Ecto neural progenitor cell (in vitro differentiated cells): ENCODE measurements at regions not wholly inside any gene's neighbourhood (a gene's known extent, or its start where the extent isn't known, plus 50 kb on each side); places are given as distances from the start of the nearest gene placed in this dataset.
"Not testable (repeated sequence)": the region's sequence is repeated elsewhere in the genome, so short reads cannot be mapped to it uniquely, and the experiment has no call there.

Source experiments
- DNase-seq: peaks from one replicate; pipeline ENCODE4 v3.0.0-alpha.2; 2018; ENCODE audit warnings: low spot score

- DNase-seq = not testable (repeated sequence)
Observed at GRCh38 chr2:42972933-42973516, 180.6 kb upstream of the HAAO start.

DNA sequence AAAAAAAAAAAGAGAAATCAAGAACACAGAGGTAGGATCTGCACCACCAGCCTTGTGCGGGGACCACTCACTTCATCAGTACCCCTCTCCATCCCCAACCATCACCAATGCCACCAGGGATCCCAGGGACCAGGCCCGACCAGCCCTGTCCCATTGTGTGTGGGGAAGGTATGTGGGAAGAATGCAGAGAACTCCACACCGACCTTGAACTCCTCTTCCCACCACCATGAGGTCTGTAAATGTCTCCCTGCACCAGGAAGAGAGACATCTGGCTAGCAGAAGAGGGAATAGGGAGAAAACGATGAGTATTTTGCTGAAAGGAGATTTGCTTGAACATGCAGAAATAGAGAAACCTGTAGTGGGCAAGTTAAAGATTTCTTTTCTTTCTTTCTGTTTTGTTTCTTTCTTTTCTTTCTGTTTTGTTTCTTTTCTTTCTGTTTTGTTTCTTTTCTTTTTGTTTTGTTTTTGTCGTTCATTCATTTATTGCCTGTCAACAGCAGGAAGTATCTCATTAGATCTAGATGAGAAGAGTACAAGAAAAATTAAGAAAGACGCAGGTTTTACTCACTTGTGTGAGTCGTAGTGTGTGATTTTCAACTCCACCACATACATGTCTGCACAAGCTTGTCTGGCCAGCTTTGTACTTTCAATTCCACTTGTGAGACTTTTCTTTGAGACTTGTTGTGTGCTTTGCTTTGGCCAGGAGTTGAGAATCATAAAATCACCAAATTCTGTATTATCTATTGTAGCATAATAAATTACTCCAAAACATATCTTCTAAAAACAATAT is 179.8 kb upstream of the HAAO start:
- no peak for DNase-seq

DNA sequence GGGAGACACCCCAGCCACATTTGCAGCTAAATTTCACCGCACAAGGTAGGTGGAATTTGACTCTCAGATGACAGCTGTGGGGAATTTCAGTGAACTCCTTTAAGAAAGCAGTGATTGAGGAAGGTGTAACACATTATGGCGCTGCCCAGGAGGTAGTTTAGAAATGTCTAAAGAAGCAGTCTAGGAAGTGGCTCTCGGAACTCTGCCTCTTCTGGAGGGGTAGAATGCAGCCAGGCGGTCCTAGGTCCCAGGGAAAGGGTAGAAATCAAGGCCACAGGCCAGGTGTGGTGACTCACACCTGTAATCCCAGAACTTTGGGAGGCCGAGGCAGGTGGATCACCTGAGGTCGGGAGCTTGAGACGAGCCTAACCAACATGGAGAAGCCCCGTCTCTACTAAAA is 179.0 kb upstream of the HAAO start:
- DNase-seq = no peak

GRCh38 chr2:42970151-42970550 is 177.8 kb upstream of the HAAO start:
- no peak for DNase-seq

GRCh38 chr2:42969231-42970150 is 177.1 kb upstream of the HAAO start:
- DNase-seq = no peak

- DNase-seq = no peak
Observed at GRCh38 chr2:42967959-42968674, 175.7 kb upstream of the HAAO start.

DNA sequence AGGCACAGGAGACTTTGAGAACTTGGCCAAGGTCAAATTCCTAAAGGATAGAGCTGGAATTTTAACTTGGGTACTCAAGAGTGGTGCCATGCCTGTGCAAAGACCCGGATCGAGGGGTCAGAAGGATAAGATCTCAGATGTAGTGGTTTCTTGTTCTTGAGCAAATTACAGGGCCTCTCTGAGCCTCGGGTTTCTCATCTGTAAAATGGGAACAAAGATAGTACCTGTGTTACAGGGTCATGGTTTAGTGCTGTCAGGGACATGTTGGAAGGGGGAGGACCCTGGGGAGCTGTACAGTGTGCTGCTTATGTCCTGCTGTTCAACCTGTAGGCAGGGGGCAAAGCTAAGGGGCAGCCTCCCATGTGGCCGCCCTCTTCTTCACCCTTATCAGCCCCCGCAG is 173.5 kb upstream of the HAAO start:
- DNase-seq = no peak

GRCh38 chr2:42965196-42965595 is 172.8 kb upstream of the HAAO start:
- no peak for DNase-seq

DNA sequence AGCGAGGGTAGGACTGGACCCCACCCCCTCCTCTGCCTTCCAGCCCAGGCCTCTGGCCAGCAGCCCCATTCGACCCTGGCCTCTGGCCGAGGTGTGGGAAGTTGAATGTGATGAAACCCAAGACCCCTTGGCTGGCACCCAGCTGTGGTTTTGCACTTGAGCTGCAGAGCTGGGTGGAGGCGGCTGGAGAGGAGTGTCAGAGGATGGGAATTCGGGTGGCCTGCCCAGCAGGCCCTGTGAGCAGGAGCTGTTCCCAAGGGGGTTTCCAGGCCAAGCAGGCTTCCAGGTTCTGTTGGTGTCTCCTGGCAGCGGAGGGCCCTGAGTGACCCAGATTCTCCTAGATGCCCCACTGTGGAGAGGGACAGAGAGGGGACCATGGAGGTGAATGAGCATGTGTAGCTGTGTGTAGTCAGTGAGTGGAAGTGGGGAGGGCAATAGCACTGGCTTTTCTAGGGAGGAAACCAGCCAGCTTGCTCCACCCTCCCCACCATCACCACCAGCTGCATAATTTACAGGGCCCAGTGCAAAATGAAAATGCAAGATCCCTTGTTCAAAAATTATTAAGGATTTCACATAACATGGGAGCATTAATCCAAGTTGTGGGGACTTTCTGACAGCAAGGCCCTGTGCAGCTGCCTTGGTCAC is 172.2 kb upstream of the HAAO start:
- no peak for DNase-seq

GRCh38 chr2:42963452-42964068 is 171.2 kb upstream of the HAAO start:
- DNase-seq = no peak

DNA sequence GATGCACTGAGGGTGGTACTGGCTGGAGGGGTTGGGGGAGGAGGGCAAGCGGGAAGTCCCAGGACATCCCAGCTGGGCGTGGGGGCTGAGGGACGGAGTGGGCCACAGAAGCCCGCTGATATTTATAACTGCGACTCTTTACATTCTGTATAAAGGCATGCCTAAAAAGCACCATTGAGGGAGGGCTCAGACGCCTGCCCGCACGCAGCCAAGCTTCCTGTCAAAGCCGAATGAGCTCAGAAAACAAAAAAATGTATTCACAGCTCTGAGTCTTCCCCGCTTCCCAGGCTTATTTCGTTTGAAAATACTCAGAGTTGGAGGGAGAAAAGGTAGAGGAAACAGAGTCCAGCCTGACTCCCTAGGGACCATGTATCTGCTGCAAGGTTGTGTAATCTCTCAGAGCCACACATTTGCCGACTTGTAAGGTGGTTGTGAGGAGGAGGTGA is 170.1 kb upstream of the HAAO start:
- DNase-seq = no peak

- no peak for DNase-seq
Observed at GRCh38 chr2:42961961-42962360, 169.6 kb upstream of the HAAO start.

- DNase-seq = no peak
Observed at GRCh38 chr2:42961385-42961811, 169.0 kb upstream of the HAAO start.

GRCh38 chr2:42960842-42961180 is 168.4 kb upstream of the HAAO start:
- no peak for DNase-seq

- DNase-seq = no peak
Observed at GRCh38 chr2:42960002-42960841, 167.8 kb upstream of the HAAO start.

DNA sequence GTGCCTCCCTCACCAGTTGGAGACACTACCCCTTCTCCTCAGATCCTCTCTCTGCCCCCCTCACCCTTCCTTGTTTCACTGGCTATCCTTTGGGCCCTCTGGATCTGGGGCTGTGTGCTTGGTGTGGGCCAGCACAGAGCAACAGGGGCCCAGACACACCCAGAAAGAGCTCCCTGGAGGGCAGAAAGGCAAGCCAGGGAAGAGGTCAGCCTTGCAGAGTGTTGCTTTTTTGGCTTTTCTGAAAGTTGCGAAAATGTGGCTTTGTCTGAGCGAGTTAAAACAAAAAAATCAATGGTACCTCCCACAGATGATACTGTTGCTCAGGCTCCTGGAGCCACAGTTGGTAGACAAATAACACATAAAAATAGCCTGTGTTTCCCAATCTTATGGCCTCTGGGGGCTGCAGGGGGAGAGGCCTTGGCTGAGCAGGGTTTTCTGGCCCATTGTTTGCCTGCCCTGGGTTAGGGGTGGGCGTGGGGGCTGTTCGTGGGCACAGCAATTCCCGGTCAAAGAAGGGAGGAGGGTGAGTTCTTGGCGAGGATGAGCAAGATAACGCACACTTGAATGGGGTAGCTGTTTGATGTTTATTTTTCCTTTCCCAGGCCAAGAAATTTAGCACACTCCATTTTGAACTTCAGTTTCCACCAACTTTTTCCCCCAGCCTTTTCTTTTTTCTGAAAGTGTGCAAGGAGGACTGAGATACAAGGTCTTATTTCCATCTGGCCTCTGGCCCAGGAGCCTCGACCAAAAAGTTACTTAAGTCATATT is 167.0 kb upstream of the HAAO start:
- DNase-seq = no peak

GRCh38 chr2:42958741-42959233 is 166.4 kb upstream of the HAAO start:
- DNase-seq = no peak

DNA sequence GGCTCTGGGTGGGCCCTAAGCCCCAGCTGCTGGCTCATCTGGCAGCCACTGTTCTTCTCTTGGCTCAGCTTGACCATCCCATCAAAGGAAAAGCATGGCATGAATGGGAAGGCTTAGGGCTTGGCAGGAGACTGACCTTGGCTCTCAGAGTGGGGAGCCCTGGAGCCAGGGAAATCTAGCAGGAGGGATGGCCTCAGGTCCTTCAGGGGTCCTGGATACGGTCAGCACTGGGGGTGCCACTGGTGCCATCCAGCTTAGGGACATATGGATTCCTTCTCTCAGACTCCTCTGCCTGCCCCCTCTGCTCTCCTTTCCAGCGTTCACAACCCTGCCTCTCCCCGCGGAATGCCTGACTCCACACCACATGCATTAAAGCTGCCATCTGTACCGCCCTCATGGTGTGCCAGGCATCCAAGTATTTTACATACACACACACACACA is 165.5 kb upstream of the HAAO start:
- no peak for DNase-seq
